GM19463 (cell line): ENCODE measurements at regions not wholly inside any gene's neighbourhood (a gene's known extent, or its start where the extent isn't known, plus 50 kb on each side); places are given as distances from the start of the nearest gene placed in this dataset.
"Not testable (repeated sequence)": the region's sequence is repeated elsewhere in the genome, so short reads cannot be mapped to it uniquely, and the experiment has no call there.

Experiments used
- ATAC-seq: cut with Tn5 transposase; IDR thresholded peaks from one replicate; pipeline ENCODE4 v1.9.1; 2021; ENCODE audit warnings: mild to moderate bottlenecking, moderate library complexity; ENCODE audit not compliant: unreplicated experiment

DNA sequence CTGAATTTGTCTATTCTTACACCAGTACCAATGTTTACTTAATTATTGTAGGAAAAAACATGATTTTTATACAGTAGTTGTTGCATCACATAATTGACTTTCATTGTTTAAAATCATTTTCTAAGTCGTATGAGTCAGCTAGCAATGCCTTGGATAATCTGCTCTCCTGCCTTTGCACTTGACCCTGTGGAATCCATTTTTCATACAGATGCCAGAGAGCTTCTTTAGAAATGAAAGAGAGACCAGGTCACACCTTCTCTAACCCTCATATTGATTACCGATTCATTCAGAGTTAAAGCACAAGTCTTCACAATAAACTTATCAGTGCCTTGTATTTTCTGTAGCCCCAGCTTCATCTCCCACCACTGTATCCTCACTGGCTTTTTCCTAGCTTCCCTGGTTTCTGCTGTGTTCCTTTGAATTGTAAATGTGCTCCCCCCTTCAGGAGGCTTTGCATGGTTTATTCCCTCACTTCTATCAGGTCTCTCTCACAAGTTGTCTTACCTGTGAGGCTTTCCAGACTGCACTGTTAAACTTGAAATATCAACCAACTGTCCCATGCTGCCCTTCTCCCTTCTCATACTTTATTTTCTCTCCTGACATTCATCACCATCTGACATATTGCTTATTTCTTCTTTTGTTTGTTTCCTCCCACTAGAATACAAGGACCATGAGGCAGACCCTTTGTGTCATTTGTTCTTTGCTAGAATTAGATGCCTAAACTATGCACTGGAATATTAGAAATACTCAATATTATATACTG lies 662.0 kb upstream of the GBE1 start:
- ATAC-seq: no peak

GRCh38 chr3:82416830-82417229 lies 655.4 kb upstream of the GBE1 start:
- ATAC-seq: no peak

- no peak for ATAC-seq
These were observed 654.9 kb upstream of the GBE1 start for GRCh38 chr3:82416349-82416748.

DNA sequence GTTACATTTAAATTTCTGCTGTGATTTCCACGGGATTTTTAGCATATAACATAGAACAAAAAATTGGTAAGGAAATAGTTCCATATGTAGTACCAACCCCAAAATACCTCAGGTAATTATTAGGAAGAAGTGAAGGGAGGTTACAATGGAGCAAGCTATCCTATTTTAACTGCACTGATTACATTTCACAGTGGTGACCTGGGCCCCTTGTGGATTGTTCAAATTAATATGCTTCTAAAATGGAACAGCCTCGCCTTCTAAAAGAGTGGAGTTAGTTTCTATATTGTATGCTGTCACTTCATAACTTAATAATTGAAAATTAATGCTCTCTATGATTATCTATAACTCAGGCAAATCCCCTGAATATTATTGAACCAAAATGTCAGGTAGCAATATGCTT lies 651.7 kb upstream of the GBE1 start:
- no peak for ATAC-seq

GRCh38 chr3:82410366-82410765 lies 648.9 kb upstream of the GBE1 start:
- no peak for ATAC-seq

- no peak for ATAC-seq
These were observed 648.4 kb upstream of the GBE1 start for GRCh38 chr3:82409842-82410241.

- no peak for ATAC-seq
These were observed 630.8 kb upstream of the GBE1 start for GRCh38 chr3:82392203-82392775.

GRCh38 chr3:82390868-82391267 lies 629.4 kb upstream of the GBE1 start:
- no peak for ATAC-seq

- ATAC-seq: no peak
These were observed 625.2 kb upstream of the GBE1 start for GRCh38 chr3:82386647-82387046.

DNA sequence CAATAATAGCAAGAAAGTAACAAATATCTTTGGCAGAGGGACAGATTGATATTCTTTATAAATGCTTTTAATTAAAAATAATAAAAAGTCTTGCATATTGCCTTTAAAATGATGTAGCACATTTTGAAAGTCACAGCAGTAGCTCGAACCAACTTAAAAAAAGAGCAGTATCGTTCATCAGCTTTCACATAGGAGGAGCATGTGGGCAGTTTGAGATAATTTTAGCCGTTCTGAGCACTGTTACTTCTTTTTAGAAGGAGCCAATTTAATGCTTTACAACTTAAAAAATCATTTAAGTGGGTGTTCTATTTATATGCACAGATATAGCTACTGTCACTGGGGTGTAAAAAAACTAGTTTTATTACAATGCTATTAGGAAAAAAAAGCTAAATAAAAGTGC lies 622.7 kb upstream of the GBE1 start:
- ATAC-seq: no peak

GRCh38 chr3:82382831-82383230 lies 621.4 kb upstream of the GBE1 start:
- no peak for ATAC-seq

GRCh38 chr3:82378392-82378791 lies 616.9 kb upstream of the GBE1 start:
- no peak for ATAC-seq

DNA sequence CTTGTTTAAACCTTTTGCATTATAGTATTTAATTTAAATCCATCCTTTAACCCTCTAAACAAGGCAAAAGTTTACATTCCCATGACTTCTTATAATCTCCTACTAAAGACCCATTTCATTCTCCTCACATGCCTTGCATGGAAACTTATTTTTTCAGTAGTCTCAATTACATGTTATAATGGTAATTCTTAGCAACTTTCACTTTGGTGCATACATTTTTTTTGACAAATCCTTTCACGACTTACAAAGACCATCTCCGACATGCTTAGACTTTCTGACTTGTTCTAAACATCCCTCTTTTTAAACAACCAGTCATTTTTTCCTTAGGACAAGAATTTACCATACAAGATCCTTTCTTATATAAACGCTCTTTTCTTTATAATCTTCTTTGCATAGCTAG lies 615.4 kb upstream of the GBE1 start:
- no peak for ATAC-seq

GRCh38 chr3:82373833-82374232 lies 612.4 kb upstream of the GBE1 start:
- ATAC-seq: not testable (repeated sequence)

GRCh38 chr3:82364827-82365226 lies 603.4 kb upstream of the GBE1 start:
- no peak for ATAC-seq

DNA sequence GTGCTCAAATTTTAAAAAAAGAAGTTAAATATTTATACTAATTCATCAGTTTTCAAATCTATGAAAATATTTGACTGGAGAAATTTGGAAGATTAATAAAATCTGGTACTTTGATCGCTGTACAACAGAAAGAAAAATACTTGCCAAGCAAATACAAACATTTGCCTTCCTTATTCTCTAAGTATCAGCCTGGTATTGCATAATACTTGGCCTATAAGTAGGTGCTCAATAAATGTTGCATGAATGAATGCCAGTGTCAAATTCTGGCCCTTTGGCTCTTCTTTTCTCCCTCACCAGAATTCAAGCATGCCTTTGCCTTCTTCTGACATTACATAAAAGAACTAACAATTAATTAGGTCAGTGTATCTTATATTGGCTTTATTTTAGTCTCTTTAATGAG lies 601.7 kb upstream of the GBE1 start:
- ATAC-seq: no peak

GRCh38 chr3:82355228-82355627 lies 593.8 kb upstream of the GBE1 start:
- no peak for ATAC-seq

DNA sequence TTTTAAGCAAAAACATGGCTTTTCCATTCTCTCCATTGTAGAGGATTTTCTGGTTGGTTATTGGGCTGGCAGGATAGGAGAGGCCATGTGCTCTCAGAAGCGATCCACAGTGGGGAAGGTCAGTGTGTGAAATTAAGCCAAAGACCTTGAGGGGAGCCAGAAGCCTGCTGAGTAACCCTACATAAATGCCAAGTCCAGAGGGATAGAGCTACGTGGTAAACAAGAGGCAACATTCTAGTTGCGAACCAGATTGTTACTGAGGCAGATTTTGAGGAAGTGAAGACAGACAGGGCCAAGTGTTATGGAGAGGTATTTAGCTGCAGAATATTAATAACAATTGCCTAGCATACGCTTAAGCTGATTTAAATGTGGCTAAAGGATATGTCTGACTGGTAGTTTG lies 592.8 kb upstream of the GBE1 start:
- no peak for ATAC-seq

DNA sequence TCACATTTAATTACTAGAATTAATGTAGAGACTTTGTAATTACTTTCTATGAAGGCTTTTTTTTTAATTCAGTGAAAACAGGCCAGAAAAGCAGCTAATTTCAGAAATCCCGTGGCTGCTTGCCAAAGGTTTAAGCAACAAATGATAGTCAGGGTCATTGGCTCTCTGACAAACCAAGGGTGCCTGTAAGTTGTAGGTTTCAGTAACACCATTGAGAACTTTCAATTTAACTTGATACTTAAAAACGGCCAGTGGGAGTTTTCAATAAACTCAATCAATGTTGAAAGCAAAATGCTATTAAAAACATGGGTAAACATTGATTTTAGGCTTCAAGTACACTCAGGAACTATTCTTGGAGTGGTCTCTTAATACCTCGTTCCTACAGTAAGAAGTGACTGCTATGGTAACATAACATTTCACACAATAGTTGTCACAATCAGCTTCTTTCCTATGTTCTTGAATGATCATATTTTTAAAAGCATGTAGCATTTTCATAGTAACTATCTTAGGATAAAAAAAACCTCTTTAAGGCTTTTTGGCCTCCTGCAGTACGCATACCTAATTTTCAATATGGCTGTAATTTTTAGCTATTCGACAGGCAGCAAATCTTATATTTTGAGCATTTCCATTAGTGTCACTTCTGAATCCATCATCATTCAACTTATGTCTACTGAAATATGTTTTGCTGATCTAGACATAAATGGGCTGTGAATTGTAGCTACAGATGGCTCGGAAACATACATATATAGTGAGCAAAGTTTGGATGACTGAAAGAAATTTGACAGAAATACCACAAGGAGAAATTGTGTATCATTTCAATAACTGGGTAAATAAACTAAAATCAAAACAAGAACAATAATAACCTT lies 592.1 kb upstream of the GBE1 start:
- no peak for ATAC-seq

DNA sequence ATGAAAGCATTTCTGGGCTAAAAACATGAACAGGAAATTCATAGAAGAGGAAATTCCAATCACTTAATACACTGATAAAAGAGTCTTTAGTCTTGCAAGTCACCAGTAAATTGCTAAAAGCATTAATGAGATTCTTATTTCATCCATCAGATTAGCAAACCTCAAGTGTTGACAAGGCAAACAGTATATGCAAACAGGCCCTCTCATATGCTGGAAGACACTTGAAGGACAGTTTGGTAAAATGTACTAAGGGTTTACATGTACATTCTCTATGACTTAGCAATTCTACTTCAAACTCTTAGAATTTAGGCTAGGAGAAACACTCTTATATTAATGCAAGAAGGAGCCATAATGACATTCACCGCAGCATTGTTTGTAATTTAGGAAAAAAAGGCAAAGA lies 586.1 kb upstream of the GBE1 start:
- ATAC-seq: no peak

DNA sequence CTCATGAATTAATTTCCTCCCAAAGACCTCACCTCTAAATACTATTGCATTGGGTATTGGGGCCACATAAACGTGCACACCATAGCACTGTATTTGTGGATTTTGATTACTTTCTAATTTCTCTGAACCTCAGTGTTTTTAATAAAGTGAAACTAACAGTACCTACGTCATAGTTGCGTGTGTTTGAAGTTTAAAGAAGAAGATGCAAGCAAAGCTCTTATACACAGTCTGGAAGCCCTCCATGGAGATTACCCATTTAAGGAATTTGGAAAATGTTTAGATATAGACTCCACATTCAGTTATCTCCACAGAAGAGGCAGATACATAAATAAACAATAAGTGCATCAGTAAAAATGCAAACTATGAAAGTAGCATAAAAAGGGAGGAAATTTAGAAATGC lies 581.1 kb upstream of the GBE1 start:
- no peak for ATAC-seq

DNA sequence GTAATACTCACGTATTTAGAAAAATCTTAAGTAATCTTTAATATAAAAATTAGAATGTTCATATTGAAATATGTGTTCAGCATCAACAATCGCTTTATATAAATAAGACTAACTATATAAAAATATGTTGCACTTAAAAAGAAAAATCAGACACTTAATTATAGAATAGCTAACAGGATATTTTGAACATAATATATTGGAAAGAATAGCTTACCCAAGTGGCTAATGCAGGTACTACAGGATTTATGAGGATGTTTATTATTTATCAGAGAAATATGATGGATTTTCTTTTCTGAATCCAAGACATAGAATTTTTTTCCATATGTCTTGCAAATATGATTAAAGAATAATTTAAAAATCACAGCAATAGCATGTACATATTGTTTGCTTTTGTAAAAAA lies 567.9 kb upstream of the GBE1 start:
- ATAC-seq: no peak
